Nephron progenitor cell (in vitro differentiated cells): ENCODE measurements at regions not wholly inside any gene's neighbourhood (a gene's known extent, or its start where the extent isn't known, plus 50 kb on each side); places are given as distances from the start of the nearest gene placed in this dataset.

ENCODE experiments used
- DNase-seq: peaks from one replicate; pipeline ENCODE4 v3.0.0; 2021
- H3K27ac Mint-ChIP-seq: 2 replicates; pipeline ENCODE4 v1.8.0; 2021; ENCODE audit warnings: mild to moderate bottlenecking, moderate library complexity, mixed read lengths
- H3K27me3 Mint-ChIP-seq: 2 replicates; pipeline ENCODE4 v1.8.0; 2021; ENCODE audit warnings: mild to moderate bottlenecking, low read depth, mixed read lengths; ENCODE audit not compliant: poor library complexity
- H3K36me3 Mint-ChIP-seq: 2 replicates; pipeline ENCODE4 v1.8.0; 2021; ENCODE audit warnings: low read depth, mixed read lengths
- H3K4me1 Mint-ChIP-seq: 2 replicates; pipeline ENCODE4 v1.8.0; 2021; ENCODE audit warnings: mixed read lengths
- H3K4me3 Mint-ChIP-seq: 2 replicates; pipeline ENCODE4 v1.8.0; 2021; ENCODE audit warnings: mild to moderate bottlenecking, moderate library complexity, mixed read lengths
- H3K9me3 Mint-ChIP-seq: 2 replicates; pipeline ENCODE4 v1.8.0; 2021; ENCODE audit warnings: mild to moderate bottlenecking, moderate library complexity, mixed read lengths
- TF ChIP-seq, protein P1 (sequence below): fragments of 200-600 bp; sonication (generic); IDR thresholded peaks from 2 replicates; pipeline ENCODE4 v1.5.0; 2021; ENCODE audit warnings: antibody characterized with exemption

DNA sequence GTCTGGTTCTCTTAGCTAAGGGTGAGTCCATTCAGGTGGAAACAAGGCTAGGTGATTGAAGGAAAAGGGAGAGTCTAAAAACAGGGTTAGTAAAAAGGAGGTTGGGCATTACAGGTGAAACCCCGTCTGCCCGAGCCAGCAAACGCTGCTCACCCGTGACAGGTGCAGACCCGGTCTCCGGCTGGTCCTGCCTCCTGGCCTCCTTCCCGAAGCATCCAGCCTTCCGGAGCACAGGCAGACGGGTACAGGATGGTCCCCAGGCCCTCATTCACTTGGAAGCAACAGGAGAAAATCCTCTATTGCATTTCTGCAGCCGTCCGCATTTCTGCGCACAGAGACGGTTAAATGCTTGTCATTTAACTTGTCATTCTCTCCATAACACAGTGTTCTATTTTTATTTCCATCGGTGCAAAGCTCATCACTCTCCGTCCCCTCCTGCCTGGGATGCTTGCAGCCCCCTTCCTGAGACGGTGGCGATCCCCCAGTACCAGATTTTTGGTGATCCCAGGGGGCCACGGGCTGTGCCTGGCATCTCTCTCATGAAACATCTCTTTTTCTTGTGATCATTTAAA is 90.8 kb upstream of the PPP2R3B start:
- H3K27ac Mint-ChIP-seq: no peak overlapping the region
- TF ChIP-seq, protein P1, sequence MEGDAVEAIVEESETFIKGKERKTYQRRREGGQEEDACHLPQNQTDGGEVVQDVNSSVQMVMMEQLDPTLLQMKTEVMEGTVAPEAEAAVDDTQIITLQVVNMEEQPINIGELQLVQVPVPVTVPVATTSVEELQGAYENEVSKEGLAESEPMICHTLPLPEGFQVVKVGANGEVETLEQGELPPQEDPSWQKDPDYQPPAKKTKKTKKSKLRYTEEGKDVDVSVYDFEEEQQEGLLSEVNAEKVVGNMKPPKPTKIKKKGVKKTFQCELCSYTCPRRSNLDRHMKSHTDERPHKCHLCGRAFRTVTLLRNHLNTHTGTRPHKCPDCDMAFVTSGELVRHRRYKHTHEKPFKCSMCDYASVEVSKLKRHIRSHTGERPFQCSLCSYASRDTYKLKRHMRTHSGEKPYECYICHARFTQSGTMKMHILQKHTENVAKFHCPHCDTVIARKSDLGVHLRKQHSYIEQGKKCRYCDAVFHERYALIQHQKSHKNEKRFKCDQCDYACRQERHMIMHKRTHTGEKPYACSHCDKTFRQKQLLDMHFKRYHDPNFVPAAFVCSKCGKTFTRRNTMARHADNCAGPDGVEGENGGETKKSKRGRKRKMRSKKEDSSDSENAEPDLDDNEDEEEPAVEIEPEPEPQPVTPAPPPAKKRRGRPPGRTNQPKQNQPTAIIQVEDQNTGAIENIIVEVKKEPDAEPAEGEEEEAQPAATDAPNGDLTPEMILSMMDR: no peak
- H3K27me3 Mint-ChIP-seq: peaks cover 34% of the 10 kb centered on the region
- H3K36me3 Mint-ChIP-seq: no peaks in the 10 kb centered on the region
- H3K4me1 Mint-ChIP-seq: peaks cover 19% of the 10 kb centered on the region
- peaks cover 17% of the 10 kb centered on the region for H3K9me3 Mint-ChIP-seq
- no peak overlapping the region for H3K4me3 Mint-ChIP-seq
- no peak for DNase-seq

DNA sequence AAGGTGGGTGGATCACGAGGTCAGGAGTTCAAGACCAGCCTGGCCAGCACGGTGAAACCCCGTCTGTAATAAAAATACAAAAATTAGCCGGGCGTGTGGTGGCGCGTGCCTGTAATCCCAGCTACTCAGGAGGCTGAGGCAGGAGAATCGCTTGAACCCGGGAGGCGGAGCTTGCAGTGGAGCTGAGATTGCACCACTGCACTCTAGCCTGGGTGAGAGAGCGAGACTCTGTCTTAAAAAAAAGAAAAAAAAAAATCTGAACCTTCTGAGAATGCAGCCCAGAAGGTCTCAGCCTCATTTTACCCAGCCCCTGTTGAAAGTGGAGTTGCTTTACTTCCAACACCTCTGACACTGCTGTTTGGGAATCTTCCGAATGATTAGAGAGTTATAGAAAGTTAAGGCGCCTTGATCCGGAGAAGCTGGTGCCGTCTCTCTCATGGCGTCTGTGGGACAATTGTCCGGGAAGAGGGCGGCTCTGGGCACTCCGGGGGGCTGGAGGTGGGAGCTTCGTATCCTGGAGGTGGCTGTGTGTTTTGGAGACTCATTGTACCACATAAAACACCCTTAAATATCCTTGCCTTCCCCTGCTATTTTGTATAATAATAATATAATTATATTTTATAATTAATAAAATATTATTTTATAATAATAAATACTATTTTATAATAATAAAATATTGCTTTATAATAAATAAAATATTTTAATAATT is 92.7 kb upstream of the PPP2R3B start:
- H3K9me3 Mint-ChIP-seq: peaks cover 10% of the 10 kb centered on the region
- no peak for DNase-seq
- H3K27me3 Mint-ChIP-seq: peaks cover 39% of the 10 kb centered on the region
- TF ChIP-seq, protein P1: no peak
- no peaks in the 10 kb centered on the region for H3K36me3 Mint-ChIP-seq
- peaks cover 25% of the 10 kb centered on the region for H3K4me1 Mint-ChIP-seq
- no peak overlapping the region for H3K27ac Mint-ChIP-seq
- H3K4me3 Mint-ChIP-seq: no peak overlapping the region

DNA sequence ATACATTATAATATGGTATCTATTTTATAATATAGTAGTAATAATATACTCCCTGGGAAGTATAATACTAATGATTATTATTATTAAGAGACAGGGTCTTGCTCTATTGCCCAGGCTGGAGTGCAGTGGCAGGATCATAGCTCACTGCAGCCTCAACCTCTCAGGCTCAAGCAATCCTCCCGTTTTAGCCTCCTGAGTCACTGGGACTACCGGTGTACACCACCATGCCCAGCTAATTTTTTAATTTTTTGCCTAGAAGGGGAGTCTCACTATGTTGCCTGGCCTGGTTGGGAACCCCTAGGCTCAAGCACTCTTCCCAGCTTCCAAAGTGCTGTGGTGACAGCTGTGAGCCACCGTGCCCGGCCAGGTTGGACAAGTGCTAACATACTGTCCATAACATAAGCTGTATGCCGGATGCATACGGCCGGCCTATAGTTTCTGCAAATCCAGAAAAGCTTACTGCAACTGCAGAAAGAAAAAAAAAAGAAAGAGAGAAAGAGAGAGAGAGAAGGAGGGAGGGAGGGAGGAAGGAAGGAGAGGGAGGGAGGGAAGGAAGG is 94.2 kb upstream of the PPP2R3B start:
- DNase-seq: no peak
- Mint-ChIP-seq H3K4me3 (no peak overlapping the region), H3K36me3 (no peaks in the 10 kb centered on the region), H3K27ac (no peak overlapping the region), H3K4me1 (peaks cover 23% of the 10 kb centered on the region), H3K27me3 (peaks cover 35% of the 10 kb centered on the region), H3K9me3 (peaks cover 8% of the 10 kb centered on the region)
- TF ChIP-seq, protein P1: no peak

DNA sequence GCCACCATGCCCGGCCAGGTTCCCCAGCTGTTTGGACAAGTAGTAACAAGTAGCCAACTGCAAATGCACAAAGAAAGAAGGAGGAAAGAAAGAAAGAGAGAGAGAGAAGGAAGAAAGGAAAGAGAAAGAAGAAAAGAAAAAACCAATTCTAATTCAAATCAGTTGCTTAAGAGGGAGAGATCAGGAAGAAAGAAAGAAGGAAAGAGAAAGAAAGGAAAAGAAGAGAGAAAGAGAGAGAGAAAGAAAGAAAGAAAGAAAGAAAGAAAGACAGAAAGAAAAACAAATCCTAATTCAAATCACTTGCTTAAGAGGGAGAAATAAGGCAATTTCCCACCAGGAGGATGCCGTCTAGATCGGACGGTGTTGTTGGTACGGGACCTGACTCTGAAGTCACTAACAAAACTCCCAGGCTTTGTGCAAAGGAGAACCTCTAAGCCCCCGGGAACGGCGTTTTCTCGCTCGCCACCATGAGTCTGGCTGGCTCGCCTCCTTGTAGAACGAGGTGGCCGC is 95.5 kb upstream of the PPP2R3B start:
- Mint-ChIP-seq H3K4me3 (no peak overlapping the region), H3K36me3 (no peaks in the 10 kb centered on the region), H3K27ac (no peak overlapping the region), H3K9me3 (peaks cover 11% of the 10 kb centered on the region), H3K4me1 (peaks cover 13% of the 10 kb centered on the region), H3K27me3 (peaks cover 31% of the 10 kb centered on the region)
- TF ChIP-seq, protein P1: no peak
- no peak for DNase-seq

DNA sequence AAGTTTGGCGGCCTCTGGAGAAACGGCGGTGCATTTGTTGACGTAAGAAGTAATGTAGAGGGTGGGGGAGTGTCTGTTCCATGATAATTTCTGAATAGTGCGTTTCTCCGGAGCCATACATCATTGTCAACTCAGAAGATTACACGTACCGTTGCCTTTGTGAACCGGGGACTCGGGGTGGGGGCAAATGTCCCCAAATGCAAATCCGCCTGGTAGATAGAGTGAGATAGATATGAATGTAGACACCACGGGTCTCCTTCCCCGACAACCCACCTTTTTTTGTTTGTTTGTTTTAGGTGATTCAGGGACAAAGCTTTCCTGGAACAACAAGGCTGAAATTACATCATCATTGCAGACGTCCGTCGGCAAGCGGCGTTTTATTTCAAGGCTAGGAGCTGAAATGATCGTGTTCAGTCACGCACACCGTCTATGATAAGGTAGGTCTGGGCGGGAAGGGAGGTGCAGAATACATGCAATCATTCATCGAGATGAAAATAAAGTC is 96.0 kb upstream of the PPP2R3B start:
- peaks cover 31% of the 10 kb centered on the region for H3K27me3 Mint-ChIP-seq
- no peak overlapping the region for H3K4me3 Mint-ChIP-seq
- H3K4me1 Mint-ChIP-seq: peaks cover 13% of the 10 kb centered on the region
- H3K36me3 Mint-ChIP-seq: no peaks in the 10 kb centered on the region
- TF ChIP-seq, protein P1: no peak
- no peak overlapping the region for H3K27ac Mint-ChIP-seq
- peaks cover 11% of the 10 kb centered on the region for H3K9me3 Mint-ChIP-seq
- no peak for DNase-seq
